GM18505 (cell line): ENCODE measurements at regions not wholly inside any gene's neighbourhood (a gene's known extent, or its start where the extent isn't known, plus 50 kb on each side); places are given as distances from the start of the nearest gene placed in this dataset.

ENCODE experiments used
- ATAC-seq: cut with Tn5 transposase; IDR thresholded peaks from one replicate; pipeline ENCODE4 v1.9.1; 2021; ENCODE audit not compliant: unreplicated experiment
- POLR2A ChIP-seq: IDR thresholded peaks from 4 replicates; pipeline ENCODE4 v1.6.1; 2011; ENCODE audit warnings: borderline replicate concordance; ENCODE audit not compliant: insufficient read depth, insufficient read length; ENCODE audit errors: extremely low read depth

DNA sequence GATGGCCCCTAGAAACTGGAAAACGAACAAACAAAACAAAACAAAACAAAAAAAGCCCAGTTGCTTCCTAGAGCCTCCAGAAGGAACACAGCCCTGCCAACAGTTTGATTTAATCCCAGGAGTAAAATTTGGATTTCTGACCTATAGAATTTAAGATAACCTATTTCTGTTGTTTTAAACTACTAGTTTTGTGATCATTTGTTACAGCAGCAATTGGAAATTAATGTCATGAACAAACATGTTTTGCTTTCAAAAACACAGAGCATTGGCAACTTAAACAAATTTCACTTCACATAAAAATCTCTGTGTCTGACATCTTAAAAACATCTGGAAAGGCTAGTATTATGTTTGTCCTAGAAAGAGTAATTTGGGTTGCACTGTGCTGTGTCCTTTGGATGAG is 437.3 kb downstream of the METTL15 start:
- no peak for ATAC-seq
- TF ChIP-seq POLR2A, result no peak

DNA sequence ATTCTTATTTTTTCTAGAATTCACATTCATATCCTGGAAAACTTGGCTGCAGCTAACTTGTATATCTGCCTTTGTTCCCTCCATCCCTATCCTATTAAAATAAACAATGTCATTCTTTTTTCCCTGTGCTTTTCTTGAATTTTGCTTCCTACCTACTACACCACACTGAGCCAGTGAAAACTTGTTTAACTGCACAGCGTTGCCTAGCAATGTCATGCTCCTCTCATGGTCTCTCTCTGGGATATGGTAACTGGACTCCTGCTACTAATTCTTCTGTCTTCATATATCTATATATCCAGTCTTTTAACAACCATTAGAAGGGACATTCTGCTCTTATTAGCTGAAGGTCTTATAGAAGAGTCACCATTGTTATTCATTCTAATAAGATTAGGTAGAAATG is 434.4 kb downstream of the METTL15 start:
- TF ChIP-seq POLR2A, result no peak
- ATAC-seq, result no peak

GRCh38 chr11:28539239-28540030 is 431.2 kb downstream of the METTL15 start:
- TF ChIP-seq POLR2A, result no peak
- ATAC-seq, result no peak

DNA sequence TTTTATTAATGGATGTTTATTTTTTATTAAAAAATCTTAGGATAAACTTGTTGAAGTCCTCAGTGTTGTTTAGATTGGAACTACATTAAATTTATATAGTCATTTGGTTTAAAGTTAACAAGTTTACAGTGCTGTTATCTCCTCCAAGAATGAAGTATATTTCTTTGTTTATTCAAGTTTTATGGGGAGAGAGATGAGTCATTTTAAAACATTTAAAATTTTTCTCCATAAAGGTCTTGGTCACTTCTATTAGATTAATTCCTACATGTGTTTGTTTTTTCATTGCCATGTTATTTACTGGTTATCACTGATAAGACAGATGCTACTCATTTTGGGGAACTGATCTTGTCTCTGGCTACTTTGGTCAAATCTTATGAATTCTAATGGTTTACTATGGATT is 429.6 kb downstream of the METTL15 start:
- ATAC-seq, result no peak
- TF ChIP-seq POLR2A, result no peak

- no peak for ATAC-seq
- TF ChIP-seq POLR2A, result no peak
Observed at GRCh38 chr11:28536504-28537267, 428.5 kb downstream of the METTL15 start.

GRCh38 chr11:28535677-28536076 is 427.5 kb downstream of the METTL15 start:
- TF ChIP-seq POLR2A, result no peak
- ATAC-seq, result no peak

DNA sequence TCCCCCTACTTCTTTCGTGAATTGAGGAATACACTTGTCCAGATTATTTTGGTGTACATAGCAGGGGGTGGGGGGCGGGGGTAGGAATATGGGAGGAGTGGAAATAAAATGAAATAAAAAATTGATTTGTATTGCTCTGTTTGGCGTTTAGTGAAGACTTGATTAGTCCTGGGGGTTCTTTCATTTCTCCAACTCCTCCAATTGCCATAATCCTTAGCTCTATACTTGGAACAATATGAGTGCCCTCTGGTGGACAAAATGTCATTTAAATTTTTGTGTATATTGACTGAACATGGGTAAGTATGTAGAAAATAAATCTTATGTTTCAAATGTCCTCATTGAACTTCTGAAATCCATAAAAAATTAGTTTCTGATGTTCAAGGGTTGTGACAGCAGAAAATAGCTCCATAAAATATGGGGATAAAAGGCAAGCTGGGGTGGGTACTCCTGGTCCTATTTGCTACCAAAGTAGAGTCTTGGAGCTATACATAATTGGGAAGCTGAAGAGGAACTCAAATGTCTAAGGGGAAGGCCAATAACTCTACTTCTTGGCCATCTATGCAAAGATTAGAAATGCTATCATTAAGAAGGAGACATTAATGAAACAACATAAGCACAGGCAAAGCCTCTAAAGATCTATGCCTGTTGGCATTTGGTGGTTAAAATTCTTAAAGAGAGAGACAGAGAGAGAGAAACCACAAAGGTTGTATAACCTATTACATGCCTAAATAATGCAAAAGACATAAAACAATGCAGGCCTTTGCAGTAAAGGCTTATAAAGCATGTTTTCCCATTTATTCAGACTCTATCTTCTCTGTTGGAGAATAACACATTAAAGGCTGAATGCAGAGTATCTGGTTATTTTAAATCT is 421.6 kb downstream of the METTL15 start:
- no peak for ATAC-seq
- TF ChIP-seq POLR2A, result no peak

- no peak for ATAC-seq
- no peak for TF ChIP-seq POLR2A
Observed at GRCh38 chr11:28529046-28529445, 420.9 kb downstream of the METTL15 start.

DNA sequence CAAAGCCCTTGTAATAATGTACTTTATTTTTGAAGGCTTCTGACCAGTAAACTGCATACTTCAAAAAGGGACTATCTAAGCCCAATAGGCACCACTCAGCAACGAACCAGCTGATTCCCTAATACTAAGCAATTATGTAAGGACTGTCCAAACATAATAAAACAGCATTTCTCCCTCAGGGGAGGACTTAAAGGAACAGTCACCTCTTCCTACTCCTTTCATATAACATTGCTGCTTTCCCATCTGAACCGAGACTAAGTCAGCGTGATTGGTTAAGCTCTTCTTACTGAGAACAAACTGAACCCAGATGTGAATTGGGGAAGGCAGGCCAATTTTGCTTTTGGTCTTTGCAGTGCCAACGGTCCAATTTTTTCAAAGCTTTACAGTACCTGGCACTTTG is 420.0 kb downstream of the METTL15 start:
- no peak for ATAC-seq
- no peak for TF ChIP-seq POLR2A

DNA sequence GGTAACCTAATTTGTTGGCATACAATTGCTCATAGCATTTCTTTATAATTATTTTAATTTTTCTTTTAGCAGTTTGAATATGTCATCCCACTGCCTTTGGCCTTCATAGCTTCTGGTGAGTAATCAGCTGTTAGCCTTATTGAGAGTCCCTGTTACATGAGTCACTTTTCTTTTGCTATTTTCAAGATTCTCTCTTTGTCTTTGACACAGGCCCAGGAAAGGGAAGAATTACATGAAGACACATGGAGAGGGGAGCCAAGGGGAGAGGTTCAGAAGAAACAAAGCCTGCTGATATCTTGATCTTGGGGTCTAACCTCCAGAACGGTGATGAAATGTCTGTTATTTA is 418.2 kb downstream of the METTL15 start:
- ATAC-seq, result no peak
- TF ChIP-seq POLR2A, result no peak

DNA sequence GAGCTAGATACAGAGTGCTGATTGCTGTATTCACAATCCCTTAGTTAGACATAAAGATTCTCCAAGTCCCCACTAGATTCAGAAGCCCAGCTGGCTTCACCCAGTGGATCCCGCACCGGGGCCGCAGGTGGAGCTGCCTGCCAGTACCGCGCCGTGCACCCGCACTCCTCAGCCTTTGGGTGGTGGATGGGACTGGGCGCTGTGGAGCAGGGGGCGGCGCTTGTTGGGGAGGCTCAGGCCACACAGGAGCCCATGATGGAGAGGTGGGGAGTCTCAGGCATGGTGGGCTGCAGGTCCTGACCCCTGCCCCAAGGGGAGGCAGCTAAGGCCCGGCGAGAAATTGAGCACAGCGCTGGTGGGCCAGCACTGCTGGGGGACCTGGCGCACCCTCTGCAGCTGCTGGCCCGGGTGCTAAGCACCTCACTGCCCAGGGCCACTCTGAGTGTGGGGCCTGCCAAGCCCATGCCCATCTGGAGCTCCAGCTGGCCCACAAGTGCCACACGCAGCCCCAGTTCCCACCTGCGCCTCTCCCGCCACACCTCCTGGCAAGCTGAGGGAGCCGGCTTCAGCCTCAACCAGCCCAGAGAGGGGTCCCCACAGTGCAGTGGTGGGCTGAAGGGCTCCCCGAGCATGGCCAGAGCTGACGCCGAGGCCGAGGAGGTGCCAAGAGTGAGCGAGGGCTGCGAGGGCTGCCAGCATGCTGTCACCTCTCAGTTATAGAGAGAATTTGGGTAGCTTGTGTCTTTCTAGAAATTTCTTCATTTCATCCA is 417.6 kb downstream of the METTL15 start:
- no peak for ATAC-seq
- no peak for TF ChIP-seq POLR2A

DNA sequence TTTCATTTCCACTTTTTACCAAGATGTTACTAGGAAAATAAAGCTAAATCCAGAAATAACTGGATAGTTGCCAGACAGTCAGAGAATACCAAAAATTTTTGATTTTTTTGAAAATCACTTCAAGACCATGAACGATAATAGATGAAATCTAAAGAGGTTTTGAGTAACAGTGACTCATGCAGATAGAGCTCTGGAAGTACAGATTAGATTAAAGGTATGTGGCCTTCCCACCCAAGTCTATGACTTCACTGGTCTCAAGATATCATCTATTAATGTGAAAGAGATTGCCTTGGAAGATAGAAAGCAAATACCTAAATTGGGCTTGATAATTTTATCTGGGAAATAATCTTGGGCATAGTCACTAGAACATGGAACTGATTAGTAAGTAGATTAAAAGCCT is 415.9 kb downstream of the METTL15 start:
- no peak for TF ChIP-seq POLR2A

GRCh38 chr11:28521075-28521474 is 412.9 kb downstream of the METTL15 start:
- no peak for ATAC-seq
- TF ChIP-seq POLR2A, result no peak

More for the DNA sequence above, 415.9 kb downstream of the METTL15 start:
- no peak for ATAC-seq
